HepG2 (cell line): ENCODE measurements at regions not wholly inside any gene's neighbourhood (a gene's known extent, or its start where the extent isn't known, plus 50 kb on each side); places are given as distances from the start of the nearest gene placed in this dataset.

Experiments used
- ATAC-seq: fragments of 200-7000 bp; cut with Tn5 transposase; 3 replicates; pipeline ENCODE4 v1.9.1; 2020; ENCODE audit warnings: mild to moderate bottlenecking, moderate library complexity
- BruUV-seq: library from RNA; stranded (reverse); fragments of 400-500 nt; replicated peaks from 2 replicates; lab custom pipeline; 2021; lab: Mats Ljungman, UMichigan
- CTCF ChIA-PET: fragments of 300-600 bp; formaldehyde crosslinking; extraction: SDS; loops from one replicate; lab custom pipeline; 2021; ENCODE audit warnings: low total read pairs, inconsistent platforms, low intra/inter-chr PET ratio; lab: Yijun Ruan, JAX
- POLR2A ChIA-PET: fragments of 350-600 bp; sonication (Branson Sonifier 250); formaldehyde crosslinking; loops from one replicate; lab custom pipeline; 2020; ENCODE audit warnings: antibody characterized with exemption, inconsistent platforms; lab: Yijun Ruan, JAX
- DNase-seq: peaks from one replicate; pipeline ENCODE4 v3.0.0-alpha.2; 2015; ENCODE audit warnings: low spot score
- FAIRE-seq: peaks from 3 replicates; lab custom pipeline; 2011; peaks lifted over from hg19 to GRCh38; lab: Jason Lieb, UNC
- H2AFZ ChIP-seq: one replicate; pipeline ENCODE4 v1.6.1; 2011; ENCODE audit warnings: low read length, inconsistent platforms
- H3K27ac ChIP-seq: fragments of 300-600 bp; 3 replicates; pipeline ENCODE4 v1.8.0; 2011; ENCODE audit warnings: mixed run types, mild to moderate bottlenecking, mixed read lengths, low read length, inconsistent platforms; ENCODE audit not compliant: insufficient read depth; ENCODE audit errors: extremely low read length
- H3K27me3 ChIP-seq, 2 experiments: fragments of 200-600 bp in 1 of 2; 2 replicates in 1 of 2; 3 replicates in 1 of 2; pipeline versions ENCODE4 v1.6.0 to v1.8.0; 2011; ENCODE audit warnings: low read length in 2 of 2, mild to moderate bottlenecking in 2 of 2, moderate library complexity in 2 of 2, inconsistent platforms in 1 of 2; ENCODE audit not compliant: insufficient read depth in 2 of 2, control insufficient read depth in 1 of 2
- H3K36me3 ChIP-seq, 2 experiments: fragments of 200-600 bp in 1 of 2; replicated peaks in 1 of 2; 2 replicates in 1 of 2; 3 replicates in 1 of 2; pipeline versions ENCODE4 v1.5.1 to v1.8.0; 2011; ENCODE audit warnings: low read length in 2 of 2, inconsistent platforms in 1 of 2; ENCODE audit not compliant: insufficient read depth in 2 of 2, control insufficient read depth in 1 of 2
- H3K4me1 ChIP-seq: 2 replicates; pipeline ENCODE4 v1.5.1; 2012; ENCODE audit warnings: low read length, inconsistent platforms; ENCODE audit not compliant: insufficient read depth
- H3K4me2 ChIP-seq: 2 replicates; pipeline ENCODE4 v1.6.0; 2011; ENCODE audit warnings: low read depth, low read length, inconsistent platforms
- H3K4me3 ChIP-seq, 3 experiments: fragments of 200-600 bp in 1 of 3; sonication (generic), shearing (Covaris generic) in 1 of 3; replicated peaks in 1 of 3; 2 replicates each; pipeline ENCODE4 v1.5.1; 2011 to 2016; ENCODE audit warnings: low read length in 3 of 3, inconsistent platforms in 2 of 3, low read depth in 2 of 3, mild to moderate bottlenecking in 2 of 3, control low read depth in 1 of 3, mixed read lengths in 1 of 3; ENCODE audit not compliant: insufficient read depth in 1 of 3
- H3K79me2 ChIP-seq: one replicate; pipeline ENCODE4 v1.6.1; 2011; ENCODE audit warnings: low read length, inconsistent platforms; ENCODE audit not compliant: insufficient read depth
- H3K9ac ChIP-seq: 2 replicates; pipeline ENCODE4 v1.6.0; 2011; ENCODE audit warnings: mild to moderate bottlenecking, low read depth, low read length, inconsistent platforms; ENCODE audit not compliant: insufficient read depth
- H3K9me3 ChIP-seq: 2 replicates; pipeline ENCODE4 v1.5.1; 2012; ENCODE audit warnings: mild to moderate bottlenecking, low read length
- H4K20me1 ChIP-seq: 2 replicates; pipeline ENCODE4 v1.6.0; 2011; ENCODE audit warnings: inconsistent platforms, mild to moderate bottlenecking, low read length, moderate library complexity; ENCODE audit not compliant: insufficient read depth
- KDM5B ChIP-seq: sonication (generic); formaldehyde crosslinking; IDR thresholded peaks from 2 replicates; pipeline ENCODE4 v1.4.0; 2020; ENCODE audit warnings: missing genetic modification reagents, mild to moderate bottlenecking, borderline replicate concordance
- NFATC3 ChIP-seq: sonication (generic); formaldehyde crosslinking; IDR thresholded peaks from 2 replicates; pipeline ENCODE4 v1.5.1; 2020; ENCODE audit warnings: mild to moderate bottlenecking, missing genetic modification reagents
- NONO ChIP-seq, 2 experiments: fragments of 450-650 bp in 1 of 2; sonication (generic) in 1 of 2; formaldehyde crosslinking in 1 of 2; IDR thresholded peaks in 1 of 2; conservative IDR thresholded peaks in 1 of 2; 2 replicates each; pipeline versions ENCODE4 v1.6.1 to v1.8.0; 2017 to 2022; ENCODE audit warnings: mild to moderate bottlenecking in 1 of 2, missing genetic modification reagents in 1 of 2, moderate library complexity in 1 of 2
- SRSF1 ChIP-seq: fragments of 200-400 bp; formaldehyde crosslinking; optimal IDR thresholded peaks from 2 replicates; pipeline ENCODE3; 2017; ENCODE audit warnings: mild to moderate bottlenecking, low read depth, low read length, moderate library complexity
- XRCC5 ChIP-seq: fragments of 200-400 bp; formaldehyde crosslinking; optimal IDR thresholded peaks from 2 replicates; pipeline ENCODE3; 2017; ENCODE audit warnings: mild to moderate bottlenecking, low read length
- ZMYM3 ChIP-seq: sonication (generic); formaldehyde crosslinking; IDR thresholded peaks from 2 replicates; pipeline ENCODE4 v1.5.1; 2020; ENCODE audit warnings: mild to moderate bottlenecking, missing genetic modification reagents
- ZNF501 ChIP-seq: sonication (generic); formaldehyde crosslinking; IDR thresholded peaks from 2 replicates; pipeline ENCODE4 v1.5.1; 2020; ENCODE audit warnings: mild to moderate bottlenecking, moderate library complexity, missing genetic modification reagents
- WGBS: methylation state at CpG from one replicate; pipeline ENCODE4 v1.1.6; 2017; ENCODE audit warnings: low lambda C conversion rate; 5-methylcytosine and 5-hydroxymethylcytosine counted together
- in situ Hi-C: cut with HindIII; loops from 2 replicates; pipeline ENCODE4 v1.10.0; 2017; ENCODE audit warnings: low pct_unique_long_range_greater_than_20kb; ENCODE audit not compliant: extremely low pct_ligation_motif_present
- intact Hi-C: fragments of 100-400 bp; cut with micrococcal nuclease; formaldehyde crosslinking; loops from one replicate; pipeline ENCODE4 v1.10.0; 2022; ENCODE audit not compliant: unreplicated experiment
- TF ChIP-seq, protein P1 (sequence below): sonication (generic); formaldehyde crosslinking; IDR thresholded peaks from 2 replicates; pipeline ENCODE4 v1.8.1; 2023; ENCODE audit warnings: mild to moderate bottlenecking, missing genetic modification reagents

DNA sequence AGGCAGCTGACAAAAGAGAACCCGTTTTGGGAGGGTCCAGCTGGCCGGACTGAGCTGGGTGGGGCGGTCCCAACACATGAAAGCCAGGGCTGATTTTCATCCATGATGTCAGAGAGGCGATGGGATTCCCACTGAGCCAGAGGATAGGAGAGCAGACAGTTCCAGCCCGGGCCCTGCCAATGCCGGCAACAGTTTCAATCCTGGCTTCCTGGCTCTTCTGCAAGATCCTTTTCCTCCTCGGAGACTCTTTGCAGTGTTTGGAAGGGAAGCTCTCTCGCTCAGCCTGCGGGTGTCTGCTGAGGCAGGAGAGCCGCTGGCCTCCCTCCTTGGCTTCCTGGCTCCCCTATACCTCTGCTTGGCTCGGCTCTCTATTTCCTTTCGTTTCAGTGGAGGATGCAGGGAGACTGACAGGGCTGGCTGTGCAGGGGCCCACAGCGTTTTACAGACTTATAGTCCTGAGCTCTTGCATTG is 145.5 kb upstream of the SOX9 start:
- H2AFZ ChIP-seq: peak overlapping the region; percentile 70
- H3K79me2 ChIP-seq: no peaks in the 10 kb centered on the region
- 0 out of 2 replicates have a peak, but pooled peaks cover 10% of the 10 kb centered on the region for H3K4me1 ChIP-seq
- WGBS: 6% methylated on average over 13 of the region's 13 CpGs
- FAIRE-seq: no peak
- no peak overlapping the region for H3K9ac ChIP-seq
- no peak overlapping the region for H3K27ac ChIP-seq
- ATAC-seq: peak; percentile 84
- DNase-seq: no peak
- TF ChIP-seq KDM5B (CRISPR knock-in tag): no peak
- TF ChIP-seq, protein P1, sequence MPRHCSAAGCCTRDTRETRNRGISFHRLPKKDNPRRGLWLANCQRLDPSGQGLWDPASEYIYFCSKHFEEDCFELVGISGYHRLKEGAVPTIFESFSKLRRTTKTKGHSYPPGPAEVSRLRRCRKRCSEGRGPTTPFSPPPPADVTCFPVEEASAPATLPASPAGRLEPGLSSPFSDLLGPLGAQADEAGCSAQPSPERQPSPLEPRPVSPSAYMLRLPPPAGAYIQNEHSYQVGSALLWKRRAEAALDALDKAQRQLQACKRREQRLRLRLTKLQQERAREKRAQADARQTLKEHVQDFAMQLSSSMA (CRISPR knock-in tag): no peak
- TF ChIP-seq NFATC3 (CRISPR knock-in tag): no peak
- TF ChIP-seq XRCC5: peak; percentile 9
- no peak for TF ChIP-seq NONO (IDR thresholded peaks at IDR 0.05)
- TF ChIP-seq NONO (CRISPR knock-in tag; conservative IDR thresholded peaks at IDR 0.05): no peak
- TF ChIP-seq ZMYM3 (CRISPR knock-in tag): no peak
- TF ChIP-seq ZNF501 (CRISPR knock-in tag): 0 out of 2 replicates have a peak, but pooled peaks have one; percentile 24
- no peak for TF ChIP-seq SRSF1
- POLR2A ChIA-PET: no interaction called here
- in situ Hi-C loops (no loop called here), intact Hi-C loops (no loop called here)
- H3K36me3 ChIP-seq: no peaks in the 10 kb centered on the region
- peak overlapping the region; percentile 77 for H3K4me2 ChIP-seq
- peaks cover 0 to 24% of the 10 kb centered on the region in 2 experiments; a peak in 3 of 5 replicates for H3K27me3 ChIP-seq
- H4K20me1 ChIP-seq: no peaks in the 10 kb centered on the region
- peak overlapping the region; percentile 1 to 66 (median 34); a peak in 3 of 6 replicates for H3K4me3 ChIP-seq
- no peaks in the 10 kb centered on the region for H3K9me3 ChIP-seq
- CTCF ChIA-PET: no interaction called here
- BruUV-seq: no TSS peak
